GDM1 (cell line): ENCODE measurements at regions not wholly inside any gene's neighbourhood (a gene's known extent, or its start where the extent isn't known, plus 50 kb on each side); places are given as distances from the start of the nearest gene placed in this dataset.
"Not testable (repeated sequence)": the region's sequence is repeated elsewhere in the genome, so short reads cannot be mapped to it uniquely, and the experiment has no call there.

Experiments
- DNase-seq: peaks from one replicate; lab custom pipeline; 2025; lab: John Stamatoyannopoulos, UW

- DNase-seq: peak; percentile 18
Observed at GRCh38 chr17:77086433-77087010, 54.2 kb upstream of the SEC14L1 start.

- no peak for DNase-seq
Observed at GRCh38 chr17:77087650-77088454, 52.9 kb upstream of the SEC14L1 start.

DNA sequence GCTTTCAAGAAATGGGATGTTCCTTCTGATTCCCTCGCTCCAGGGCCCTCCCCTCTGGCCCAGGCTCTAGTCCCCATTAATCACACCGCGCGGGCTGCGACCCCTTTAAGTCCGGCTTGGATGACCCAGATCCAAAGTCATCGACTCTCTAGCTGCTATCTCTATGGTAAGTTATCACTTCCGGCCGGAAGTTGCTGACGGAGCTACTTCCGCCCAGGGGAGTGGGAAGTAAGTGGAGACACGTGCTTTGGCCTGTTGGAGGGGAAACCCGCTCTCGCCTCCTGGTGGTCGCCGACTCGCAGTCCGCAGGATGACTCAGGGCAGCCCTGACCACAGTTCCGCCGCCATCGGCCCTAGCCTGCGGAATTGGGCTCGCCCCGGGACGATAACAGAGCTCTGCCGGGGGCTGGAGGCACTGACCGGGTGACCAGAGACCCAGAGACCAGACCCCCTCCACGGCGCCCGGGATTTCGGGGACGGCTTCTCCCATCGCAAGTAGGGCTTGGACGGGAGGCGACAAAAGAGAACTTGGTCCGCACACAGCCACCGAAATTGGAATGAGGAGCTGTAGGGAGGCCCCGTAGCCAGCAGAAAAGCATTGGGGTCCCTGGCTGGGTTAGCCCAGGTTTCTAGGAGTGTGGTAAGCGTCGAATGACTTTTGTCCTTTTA is 52.2 kb upstream of the SEC14L1 start:
- peak; percentile 89 for DNase-seq

GRCh38 chr17:77089124-77089490 is 51.7 kb upstream of the SEC14L1 start:
- no peak for DNase-seq

- not testable (repeated sequence) for DNase-seq
Observed at GRCh38 chr17:77089949-77090348, 50.8 kb upstream of the SEC14L1 start.

DNA sequence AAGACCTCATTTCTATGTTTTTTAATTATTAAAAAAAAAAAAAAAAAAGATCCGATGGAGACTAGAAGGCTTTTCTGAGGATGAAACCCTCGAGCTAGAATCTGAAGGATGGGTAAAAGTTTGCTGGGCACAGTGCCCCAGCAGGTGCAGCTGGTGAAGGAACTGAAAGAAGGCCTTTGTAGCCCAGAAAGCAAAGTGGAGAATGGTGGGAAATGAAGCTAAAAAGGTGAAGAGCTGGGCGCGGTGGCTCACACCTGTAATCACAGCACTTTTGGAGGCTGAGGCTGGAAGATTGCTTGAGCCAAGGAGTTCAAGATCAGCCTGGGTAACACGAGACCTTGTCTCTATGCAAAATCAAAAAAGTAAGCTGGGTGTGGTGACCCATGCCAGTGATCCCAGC is 50.3 kb upstream of the SEC14L1 start:
- no peak for DNase-seq
